ENCODE measurements at regions not wholly inside any gene's neighbourhood (a gene's known extent, or its start where the extent isn't known, plus 50 kb on each side); places are given as distances from the start of the nearest gene placed in this dataset.

GRCh38 chr3:29201604-29202003 lies 79.3 kb upstream of the RBMS3 start:
- DNase-seq, result no peak

GRCh38 chr3:29202378-29202777 lies 78.5 kb upstream of the RBMS3 start:
- DNase-seq, result no peak

GRCh38 chr3:29203851-29204250 lies 77.0 kb upstream of the RBMS3 start:
- DNase-seq, result no peak

GRCh38 chr3:29207427-29207826 lies 73.4 kb upstream of the RBMS3 start:
- DNase-seq, result no peak

GRCh38 chr3:29212789-29213433 lies 68.0 kb upstream of the RBMS3 start:
- no peak for DNase-seq

- DNase-seq, result no peak
Observed at GRCh38 chr3:29214009-29214658, 66.7 kb upstream of the RBMS3 start.

GRCh38 chr3:29215948-29216347 lies 64.9 kb upstream of the RBMS3 start:
- no peak for DNase-seq

- DNase-seq, result no peak
Observed at GRCh38 chr3:29226706-29227105, 54.2 kb upstream of the RBMS3 start.

- DNase-seq, result no peak
Observed at GRCh38 chr3:29227307-29227706, 53.6 kb upstream of the RBMS3 start.
